ENCODE measurements at regions not wholly inside any gene's neighbourhood (a gene's known extent, or its start where the extent isn't known, plus 50 kb on each side); places are given as distances from the start of the nearest gene placed in this dataset.

GRCh38 chr3:181402347-181402746 is 309.4 kb upstream of the SOX2 start:
- Histone ChIP-seq H3K9ac (ENCODE audit: low read length) (no peak overlapping the region), H3K4me3 (ENCODE audit: low read length) (no peak overlapping the region), H3K36me3 (replicated peaks; ENCODE audit: low read depth, low read length) (no peaks in the 10 kb centered on the region), H3K4me2 (ENCODE audit: low read length) (no peak overlapping the region), H3K27me3 (ENCODE audit: low read depth, low read length) (no peaks in the 10 kb centered on the region), H3K27ac (ENCODE audit: low read length) (no peak overlapping the region), H2AFZ (ENCODE audit: low read depth, low read length) (no peak overlapping the region), H3K9me3 (ENCODE audit: insufficient read depth, low read length) (no peaks in the 10 kb centered on the region), H4K20me1 (ENCODE audit: insufficient read depth, low read length) (no peaks in the 10 kb centered on the region), H3K4me1 (ENCODE audit: low read length) (no peaks in the 10 kb centered on the region), H3K79me2 (ENCODE audit: low read length) (no peaks in the 10 kb centered on the region)
- TF ChIP-seq EZH2phosphoT487 (IDR thresholded peaks at IDR 0.05; ENCODE audit: low read depth) (no peak), CTCF (IDR thresholded peaks at IDR 0.05; ENCODE audit: low read depth, low read length) (no peak)

GRCh38 chr3:181384970-181385369 is 326.8 kb upstream of the SOX2 start:
- H3K9ac ChIP-seq (ENCODE audit: low read length), result no peak overlapping the region
- peaks cover 6% of the 10 kb centered on the region for H3K4me1 ChIP-seq (ENCODE audit: low read length)
- H3K36me3 ChIP-seq (replicated peaks; ENCODE audit: low read depth, low read length), result no peaks in the 10 kb centered on the region
- no peaks in the 10 kb centered on the region for H3K9me3 ChIP-seq (ENCODE audit: insufficient read depth, low read length)
- no peaks in the 10 kb centered on the region for H4K20me1 ChIP-seq (ENCODE audit: insufficient read depth, low read length)
- H2AFZ ChIP-seq (ENCODE audit: low read depth, low read length), result no peak overlapping the region
- H3K4me2 ChIP-seq (ENCODE audit: low read length), result no peak overlapping the region
- TF ChIP-seq EZH2phosphoT487 (IDR thresholded peaks at IDR 0.05; ENCODE audit: low read depth), result no peak
- TF ChIP-seq CTCF (IDR thresholded peaks at IDR 0.05; ENCODE audit: low read depth, low read length), result no peak
- H3K79me2 ChIP-seq (ENCODE audit: low read length), result no peaks in the 10 kb centered on the region
- no peak overlapping the region for H3K4me3 ChIP-seq (ENCODE audit: low read length)
- H3K27me3 ChIP-seq (ENCODE audit: low read depth, low read length), result 0 out of 2 replicates have a peak, but pooled peaks cover 3% of the 10 kb centered on the region
- H3K27ac ChIP-seq (ENCODE audit: low read length), result no peak overlapping the region

- TF ChIP-seq EZH2phosphoT487 (IDR thresholded peaks at IDR 0.05; ENCODE audit: low read depth) (no peak), CTCF (IDR thresholded peaks at IDR 0.05; ENCODE audit: low read depth, low read length) (no peak)
- Histone ChIP-seq H3K4me1 (ENCODE audit: low read length) (peaks cover 6% of the 10 kb centered on the region), H3K36me3 (replicated peaks; ENCODE audit: low read depth, low read length) (no peaks in the 10 kb centered on the region), H3K27ac (ENCODE audit: low read length) (no peak overlapping the region), H2AFZ (ENCODE audit: low read depth, low read length) (no peak overlapping the region), H3K27me3 (ENCODE audit: low read depth, low read length) (0 out of 2 replicates have a peak, but pooled peaks cover 3% of the 10 kb centered on the region), H3K4me3 (ENCODE audit: low read length) (no peak overlapping the region), H3K9ac (ENCODE audit: low read length) (no peak overlapping the region), H3K4me2 (ENCODE audit: low read length) (no peak overlapping the region), H3K9me3 (ENCODE audit: insufficient read depth, low read length) (no peaks in the 10 kb centered on the region), H3K79me2 (ENCODE audit: low read length) (no peaks in the 10 kb centered on the region), H4K20me1 (ENCODE audit: insufficient read depth, low read length) (no peaks in the 10 kb centered on the region)
Measured at GRCh38 chr3:181383760-181384159, 328.0 kb upstream of the SOX2 start.

- Histone ChIP-seq H4K20me1 (ENCODE audit: insufficient read depth, low read length) (no peaks in the 10 kb centered on the region), H2AFZ (ENCODE audit: low read depth, low read length) (no peak overlapping the region), H3K4me2 (ENCODE audit: low read length) (no peak overlapping the region), H3K4me1 (ENCODE audit: low read length) (peaks cover 6% of the 10 kb centered on the region), H3K36me3 (replicated peaks; ENCODE audit: low read depth, low read length) (no peaks in the 10 kb centered on the region), H3K9ac (ENCODE audit: low read length) (no peak overlapping the region), H3K79me2 (ENCODE audit: low read length) (no peaks in the 10 kb centered on the region), H3K27me3 (ENCODE audit: low read depth, low read length) (0 out of 2 replicates have a peak, but pooled peaks cover 3% of the 10 kb centered on the region), H3K9me3 (ENCODE audit: insufficient read depth, low read length) (no peaks in the 10 kb centered on the region), H3K27ac (ENCODE audit: low read length) (no peak overlapping the region), H3K4me3 (ENCODE audit: low read length) (no peak overlapping the region)
- no peak for TF ChIP-seq EZH2phosphoT487 (IDR thresholded peaks at IDR 0.05; ENCODE audit: low read depth)
Measured at GRCh38 chr3:181383201-181383600, 328.5 kb upstream of the SOX2 start.

Data from OCI-LY3 (cell line).